H9 (cell line): ENCODE measurements at regions not wholly inside any gene's neighbourhood (a gene's known extent, or its start where the extent isn't known, plus 50 kb on each side); places are given as distances from the start of the nearest gene placed in this dataset.
A peak's percentile ranks its signal among the peaks of the same experiment; 100 is the strongest.
"Not testable (repeated sequence)": the region's sequence is repeated elsewhere in the genome, so short reads cannot be mapped to it uniquely, and the experiment has no call there.

ENCODE experiments used
- DNase-seq: peaks from one replicate; pipeline ENCODE4 v3.0.0-alpha.2; 2017
- H2AFZ ChIP-seq: one replicate; pipeline ENCODE4 v1.6.1; 2013; ENCODE audit warnings: mild to moderate bottlenecking, low read length, control low read depth, moderate library complexity
- H2AK5ac ChIP-seq: 2 replicates; pipeline ENCODE4 v1.6.1; 2013; ENCODE audit warnings: low read length, control low read depth, mixed read lengths; ENCODE audit not compliant: insufficient read length
- H2BK120ac ChIP-seq: one replicate; pipeline ENCODE4 v1.6.1; 2013; ENCODE audit warnings: low read depth, mild to moderate bottlenecking, low read length, control low read depth, inconsistent platforms; ENCODE audit not compliant: poor library complexity, severe bottlenecking
- H2BK12ac ChIP-seq: 2 replicates; pipeline ENCODE4 v1.6.1; 2013; ENCODE audit warnings: low read length, control low read depth, mixed read lengths, low read depth; ENCODE audit not compliant: insufficient read length
- H2BK15ac ChIP-seq: 2 replicates; pipeline ENCODE4 v1.6.1; 2013; ENCODE audit warnings: low read depth, low read length, control low read depth
- H2BK20ac ChIP-seq: one replicate; pipeline ENCODE4 v1.6.1; 2013; ENCODE audit warnings: low read depth, mild to moderate bottlenecking, low read length, control low read depth, inconsistent platforms; ENCODE audit not compliant: poor library complexity, severe bottlenecking
- H2BK5ac ChIP-seq: 2 replicates; pipeline ENCODE4 v1.6.1; 2013; ENCODE audit warnings: low read length, control low read depth, mixed read lengths; ENCODE audit not compliant: insufficient read length
- H3K14ac ChIP-seq: 2 replicates; pipeline ENCODE4 v1.6.1; 2013; ENCODE audit warnings: low read length, control low read depth; ENCODE audit not compliant: insufficient read depth
- H3K18ac ChIP-seq: 2 replicates; pipeline ENCODE4 v1.6.1; 2013; ENCODE audit warnings: low read depth, mild to moderate bottlenecking, mixed read lengths, low read length, control low read depth; ENCODE audit not compliant: insufficient read length
- H3K23ac ChIP-seq: 2 replicates; pipeline ENCODE4 v1.6.1; 2013; ENCODE audit warnings: low read length, control low read depth, mixed read lengths, low read depth; ENCODE audit not compliant: insufficient read length
- H3K23me2 ChIP-seq: 2 replicates; pipeline ENCODE4 v1.6.1; 2013; ENCODE audit warnings: low read depth, mild to moderate bottlenecking, mixed read lengths, low read length, control low read depth; ENCODE audit not compliant: insufficient read length, poor library complexity, severe bottlenecking
- H3K27ac ChIP-seq: 2 replicates; pipeline ENCODE4 v1.5.1; 2013; ENCODE audit warnings: low read length, control low read depth, mixed read lengths, low read depth; ENCODE audit not compliant: insufficient read length
- H3K27me3 ChIP-seq: 2 replicates; pipeline ENCODE4 v1.6.1; 2013; ENCODE audit warnings: low read length, control low read depth, inconsistent platforms; ENCODE audit not compliant: insufficient read depth
- H3K4ac ChIP-seq: 2 replicates; pipeline ENCODE4 v1.6.1; 2013; ENCODE audit warnings: low read depth, mild to moderate bottlenecking, control low read depth, inconsistent platforms, low read length, moderate library complexity
- H3K4me1 ChIP-seq: 2 replicates; pipeline ENCODE4 v1.6.1; 2013; ENCODE audit warnings: low read length, control low read depth, inconsistent platforms; ENCODE audit not compliant: insufficient read depth
- H3K4me2 ChIP-seq: 2 replicates; pipeline ENCODE4 v1.6.1; 2013; ENCODE audit warnings: low read length, control low read depth, mixed read lengths; ENCODE audit not compliant: insufficient read length, insufficient read depth
- H3K56ac ChIP-seq: 2 replicates; pipeline ENCODE4 v1.6.1; 2013; ENCODE audit warnings: low read depth, mild to moderate bottlenecking, mixed read lengths, low read length, control low read depth; ENCODE audit not compliant: insufficient read length
- H3K79me1 ChIP-seq: 2 replicates; pipeline ENCODE4 v1.6.1; 2013; ENCODE audit warnings: low read depth, mild to moderate bottlenecking, moderate library complexity, low read length, control low read depth, inconsistent platforms; ENCODE audit not compliant: insufficient read depth, poor library complexity, severe bottlenecking
- H3K79me2 ChIP-seq: 2 replicates; pipeline ENCODE4 v1.6.1; 2013; ENCODE audit warnings: low read length, control low read depth, inconsistent platforms; ENCODE audit not compliant: insufficient read depth
- H3K9ac ChIP-seq: 2 replicates; pipeline ENCODE4 v1.6.1; 2013; ENCODE audit warnings: low read length, control low read depth, mixed read lengths; ENCODE audit not compliant: insufficient read length; ENCODE audit errors: extremely low read depth
- H3K9me3 ChIP-seq: one replicate; pipeline ENCODE4 v1.6.1; 2013; ENCODE audit warnings: low read depth, low read length, inconsistent platforms; ENCODE audit not compliant: control insufficient read depth
- H3T11ph ChIP-seq: one replicate; pipeline ENCODE4 v1.6.1; 2013; ENCODE audit warnings: mild to moderate bottlenecking, low read length, control low read depth, inconsistent platforms
- H4K20me1 ChIP-seq: one replicate; pipeline ENCODE4 v1.6.1; 2013; ENCODE audit not compliant: control insufficient read depth, insufficient read length, insufficient read depth
- H4K5ac ChIP-seq: 2 replicates; pipeline ENCODE4 v1.6.1; 2013; ENCODE audit warnings: low read depth, mild to moderate bottlenecking, mixed read lengths, low read length, control low read depth; ENCODE audit not compliant: insufficient read length
- H4K8ac ChIP-seq: replicated peaks from 2 replicates; pipeline ENCODE4 v1.6.1; 2013; ENCODE audit warnings: low read length, control low read depth, mixed read lengths, low read depth; ENCODE audit not compliant: insufficient read length
- H4K91ac ChIP-seq: 2 replicates; pipeline ENCODE4 v1.6.1; 2013; ENCODE audit warnings: low read depth, mild to moderate bottlenecking, moderate library complexity, mixed read lengths, low read length, control low read depth; ENCODE audit not compliant: insufficient read length
- H3K27ac Mint-ChIP-seq, 3 experiments: 2 replicates in 2 of 3; 3 replicates in 1 of 3; pipeline ENCODE4 v1.8.0; 2020 to 2021; ENCODE audit warnings: mixed read lengths in 3 of 3, mild to moderate bottlenecking in 1 of 3, moderate library complexity in 1 of 3
- H3K27me3 Mint-ChIP-seq: 2 replicates; pipeline ENCODE4 v1.8.0; 2021; ENCODE audit warnings: low read depth, mild to moderate bottlenecking, moderate library complexity, mixed read lengths
- H3K36me3 Mint-ChIP-seq, 3 experiments: 2 replicates in 2 of 3; 3 replicates in 1 of 3; pipeline ENCODE4 v1.8.0; 2020 to 2021; ENCODE audit warnings: low read depth in 3 of 3, mixed read lengths in 3 of 3; ENCODE audit not compliant: insufficient read depth in 1 of 3
- H3K4me1 Mint-ChIP-seq, 2 experiments: 2 replicates each; pipeline ENCODE4 v1.8.0; 2020; ENCODE audit warnings: mixed read lengths in 2 of 2
- H3K4me3 Mint-ChIP-seq, 2 experiments: 2 replicates in 1 of 2; 3 replicates in 1 of 2; pipeline ENCODE4 v1.8.0; 2020 to 2021; ENCODE audit warnings: mild to moderate bottlenecking in 2 of 2, mixed read lengths in 2 of 2, moderate library complexity in 1 of 2
- H3K9me3 Mint-ChIP-seq, 2 experiments: 2 replicates in 1 of 2; 3 replicates in 1 of 2; pipeline ENCODE4 v1.8.0; 2020; ENCODE audit warnings: mild to moderate bottlenecking in 2 of 2, mixed read lengths in 2 of 2, moderate library complexity in 1 of 2
- WGBS: extraction: QIAGEN DNeasy Blood & Tissue Kit; methylation state at CpG from one replicate; pipeline ENCODE4 v1.1.7; 2013; ENCODE audit warnings: missing lambda C conversion rate, low lambda C conversion rate, mixed read lengths; ENCODE audit not compliant: insufficient read length; ENCODE audit errors: extremely low coverage; 5-methylcytosine and 5-hydroxymethylcytosine counted together
- TF ChIP-seq, protein P1 (sequence below): fragments of 200-600 bp; sonication (generic); conservative IDR thresholded peaks from 3 replicates; pipeline ENCODE4 v1.8.0; 2021; ENCODE audit warnings: antibody characterized with exemption, mild to moderate bottlenecking

- Histone ChIP-seq H3K9ac (no peak overlapping the region), H2BK20ac (no peak overlapping the region), H3K23me2 (no peaks in the 10 kb centered on the region), H3K4ac (no peak overlapping the region), H3K9me3 (no peaks in the 10 kb centered on the region), H2AK5ac (no peak overlapping the region), H3K23ac (no peak overlapping the region), H3K79me1 (no peaks in the 10 kb centered on the region), H2BK15ac (no peak overlapping the region), H3K4me2 (no peak overlapping the region), H3K79me2 (no peaks in the 10 kb centered on the region), H2BK120ac (no peak overlapping the region), H2AFZ (no peak overlapping the region), H3K18ac (no peak overlapping the region), H4K91ac (no peak overlapping the region), H3K27ac (no peak overlapping the region), H3K4me1 (no peaks in the 10 kb centered on the region), H4K20me1 (no peaks in the 10 kb centered on the region), H3T11ph (no peak overlapping the region), H2BK12ac (no peak overlapping the region), H3K14ac (0 out of 2 replicates have a peak overlapping the region, but pooled peaks have one; percentile 40), H3K27me3 (no peaks in the 10 kb centered on the region), H3K56ac (no peak overlapping the region), H4K8ac (no peak overlapping the region), H2BK5ac (no peak overlapping the region), H4K5ac (no peak overlapping the region)
- DNase-seq: no peak
- Mint-ChIP-seq H3K9me3 (peaks cover 0 to 2% of the 10 kb centered on the region in 2 experiments; a peak in 2 of 5 replicates), H3K4me3 (no peak overlapping the region), H3K27ac (no peak overlapping the region), H3K36me3 (no peaks in the 10 kb centered on the region; a peak in 1 of 7 replicates), H3K4me1 (peaks cover 2 to 3% of the 10 kb centered on the region in 2 experiments; a peak in 2 of 4 replicates), H3K27me3 (peaks cover 6% of the 10 kb centered on the region)
- no CpG with 5 or more reads among the region's 15 CpGs for WGBS
- TF ChIP-seq, protein P1, sequence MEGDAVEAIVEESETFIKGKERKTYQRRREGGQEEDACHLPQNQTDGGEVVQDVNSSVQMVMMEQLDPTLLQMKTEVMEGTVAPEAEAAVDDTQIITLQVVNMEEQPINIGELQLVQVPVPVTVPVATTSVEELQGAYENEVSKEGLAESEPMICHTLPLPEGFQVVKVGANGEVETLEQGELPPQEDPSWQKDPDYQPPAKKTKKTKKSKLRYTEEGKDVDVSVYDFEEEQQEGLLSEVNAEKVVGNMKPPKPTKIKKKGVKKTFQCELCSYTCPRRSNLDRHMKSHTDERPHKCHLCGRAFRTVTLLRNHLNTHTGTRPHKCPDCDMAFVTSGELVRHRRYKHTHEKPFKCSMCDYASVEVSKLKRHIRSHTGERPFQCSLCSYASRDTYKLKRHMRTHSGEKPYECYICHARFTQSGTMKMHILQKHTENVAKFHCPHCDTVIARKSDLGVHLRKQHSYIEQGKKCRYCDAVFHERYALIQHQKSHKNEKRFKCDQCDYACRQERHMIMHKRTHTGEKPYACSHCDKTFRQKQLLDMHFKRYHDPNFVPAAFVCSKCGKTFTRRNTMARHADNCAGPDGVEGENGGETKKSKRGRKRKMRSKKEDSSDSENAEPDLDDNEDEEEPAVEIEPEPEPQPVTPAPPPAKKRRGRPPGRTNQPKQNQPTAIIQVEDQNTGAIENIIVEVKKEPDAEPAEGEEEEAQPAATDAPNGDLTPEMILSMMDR: no peak
Measured at GRCh38 chr2:240384711-240385450, 50.6 kb upstream of the GPC1 start.

GRCh38 chr2:240385451-240386161 is 49.9 kb upstream of the GPC1 start:
- not testable (repeated sequence) for H2BK120ac ChIP-seq, H2AFZ ChIP-seq, H3K18ac ChIP-seq, H4K5ac ChIP-seq, H3K9me3 Mint-ChIP-seq, H3T11ph ChIP-seq, H4K91ac ChIP-seq, H3K79me1 ChIP-seq, H2AK5ac ChIP-seq, H3K4me3 Mint-ChIP-seq, H4K20me1 ChIP-seq, H3K56ac ChIP-seq, H3K9me3 ChIP-seq, DNase-seq, H3K9ac ChIP-seq, H3K27ac Mint-ChIP-seq, H3K23me2 ChIP-seq, H3K4me1 Mint-ChIP-seq, H4K8ac ChIP-seq, H3K4me1 ChIP-seq, H2BK20ac ChIP-seq, H3K27me3 ChIP-seq, H3K4me2 ChIP-seq, H3K27ac ChIP-seq, H3K27me3 Mint-ChIP-seq, H3K79me2 ChIP-seq, H3K23ac ChIP-seq, H3K4ac ChIP-seq, H2BK5ac ChIP-seq, H2BK12ac ChIP-seq, H3K36me3 Mint-ChIP-seq, H3K14ac ChIP-seq, H2BK15ac ChIP-seq
- no CpG with 5 or more reads among the region's 3 CpGs for WGBS
